ENCODE measurements at regions not wholly inside any gene's neighbourhood (a gene's known extent, or its start where the extent isn't known, plus 50 kb on each side); places are given as distances from the start of the nearest gene placed in this dataset.
"Not testable (repeated sequence)": the region's sequence is repeated elsewhere in the genome, so short reads cannot be mapped to it uniquely, and the experiment has no call there.

DNA sequence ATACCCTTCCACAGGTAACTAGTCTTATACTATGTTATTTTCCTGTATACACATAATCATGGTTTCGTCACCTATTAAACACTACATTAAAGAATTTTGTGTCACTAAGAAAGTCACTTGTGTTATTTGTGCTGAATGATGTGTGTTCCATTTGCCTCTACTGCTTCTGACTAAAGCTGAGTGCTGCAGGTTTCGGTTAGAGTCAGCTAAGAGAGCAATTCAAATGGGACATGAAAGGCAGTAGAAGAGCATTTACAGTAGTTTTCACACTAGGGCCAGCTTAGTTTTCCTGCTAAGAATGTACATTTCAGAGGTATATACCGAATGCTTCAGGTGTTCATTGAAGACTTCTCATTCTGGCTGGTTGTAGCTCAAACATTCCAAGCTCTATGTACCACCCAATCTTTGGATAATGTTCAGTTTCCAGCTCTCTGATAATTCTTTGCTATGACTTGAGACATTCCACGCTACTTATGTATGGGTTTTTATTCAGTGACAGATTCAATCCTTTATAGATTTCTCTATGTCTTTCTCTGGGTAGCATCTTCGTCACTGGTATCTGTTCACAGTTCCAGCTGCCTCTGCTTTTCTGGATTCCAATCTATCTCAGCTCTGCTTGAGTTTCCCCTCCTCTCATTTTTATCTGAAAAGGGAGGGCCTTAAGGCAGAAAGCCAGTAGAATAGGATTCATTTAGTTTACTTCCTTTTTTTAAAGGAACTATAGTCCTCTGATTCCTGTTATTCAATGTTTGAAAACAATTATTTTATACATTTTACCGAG is 164.4 kb downstream of the CXXC4 start:
- no peak for DNase-seq (ENCODE audit: low spot score)

- DNase-seq (ENCODE audit: low spot score): not testable (repeated sequence)
These were observed 167.6 kb downstream of the CXXC4 start for GRCh38 chr4:104326991-104327694.

- no peak for DNase-seq (ENCODE audit: low spot score)
These were observed 192.0 kb downstream of the CXXC4 start for GRCh38 chr4:104302731-104303130.

- DNase-seq (ENCODE audit: low spot score): no peak
These were observed 199.9 kb downstream of the CXXC4 start for GRCh38 chr4:104294811-104295210.

GRCh38 chr4:104286867-104287266 is 207.8 kb downstream of the CXXC4 start:
- DNase-seq (ENCODE audit: low spot score): no peak

DNA sequence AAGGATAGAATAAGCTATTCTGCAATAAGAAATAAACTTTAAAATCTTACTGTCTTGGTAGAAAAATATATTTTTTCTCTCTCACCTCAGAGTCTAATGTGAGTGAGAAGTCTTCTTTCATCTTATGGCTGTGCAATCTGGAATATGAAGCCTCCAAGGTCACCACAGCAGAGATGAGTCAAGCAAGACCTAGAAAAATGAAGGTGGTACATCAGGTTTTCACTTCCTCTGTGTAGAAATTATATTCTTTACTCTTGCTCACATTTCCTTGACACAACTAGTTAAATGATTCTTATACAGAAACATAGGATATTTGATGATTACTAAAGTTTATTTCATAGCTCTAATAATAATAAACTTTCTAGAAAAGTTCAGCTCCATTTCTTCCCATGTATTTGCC is 211.4 kb downstream of the CXXC4 start:
- no peak for DNase-seq (ENCODE audit: low spot score)

- DNase-seq (ENCODE audit: low spot score): no peak
These were observed 214.9 kb downstream of the CXXC4 start for GRCh38 chr4:104279744-104280143.

GRCh38 chr4:104272966-104273365 is 221.7 kb downstream of the CXXC4 start:
- DNase-seq (ENCODE audit: low spot score): no peak

DNA sequence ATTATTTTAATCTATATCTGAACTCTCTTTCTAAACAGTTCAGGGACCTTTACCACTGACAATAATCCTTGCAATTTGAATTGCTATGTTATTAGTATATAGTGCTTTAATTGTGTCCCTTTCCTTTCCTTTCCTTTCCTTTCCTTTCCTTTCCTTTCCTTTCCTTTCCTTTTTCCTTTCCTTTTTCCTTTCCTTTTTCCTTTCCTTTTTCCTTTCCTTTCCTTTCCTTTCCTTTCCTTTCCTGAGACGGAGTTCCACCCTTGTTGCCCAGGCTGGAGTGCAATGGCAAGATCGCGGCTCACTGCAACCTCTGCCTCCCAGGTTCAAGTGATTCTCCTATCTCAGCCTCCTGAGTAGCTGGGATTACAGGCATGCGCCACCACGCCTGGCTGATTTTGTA is 225.1 kb downstream of the CXXC4 start:
- not testable (repeated sequence) for DNase-seq (ENCODE audit: low spot score)

DNA sequence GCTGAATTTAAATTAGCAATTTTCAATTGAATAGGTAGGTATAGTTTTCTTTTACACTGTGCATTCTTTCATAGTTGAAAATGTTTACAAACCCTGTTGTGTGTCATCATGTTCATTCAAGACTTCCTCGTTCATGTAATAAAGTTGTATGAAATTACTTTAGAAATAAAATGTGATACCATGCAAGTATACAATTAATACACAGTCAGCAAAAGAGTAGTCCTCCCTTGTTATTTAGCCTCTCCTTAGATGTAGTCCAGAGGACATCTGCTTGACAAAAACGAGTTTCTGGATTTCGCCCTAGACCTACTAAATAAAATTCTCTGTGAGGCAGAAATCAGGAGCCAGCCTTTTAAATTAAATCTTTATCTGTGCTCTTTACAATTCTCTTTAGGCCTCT is 231.6 kb downstream of the CXXC4 start:
- no peak for DNase-seq (ENCODE audit: low spot score)

- DNase-seq (ENCODE audit: low spot score): no peak
These were observed 232.0 kb downstream of the CXXC4 start for GRCh38 chr4:104262678-104263077.

- DNase-seq (ENCODE audit: low spot score): no peak
These were observed 246.0 kb downstream of the CXXC4 start for GRCh38 chr4:104248726-104249125.

GRCh38 chr4:104235967-104236366 is 258.7 kb downstream of the CXXC4 start:
- no peak for DNase-seq (ENCODE audit: low spot score)

GRCh38 chr4:104217526-104217925 is 277.2 kb downstream of the CXXC4 start:
- DNase-seq (ENCODE audit: low spot score): no peak

DNA sequence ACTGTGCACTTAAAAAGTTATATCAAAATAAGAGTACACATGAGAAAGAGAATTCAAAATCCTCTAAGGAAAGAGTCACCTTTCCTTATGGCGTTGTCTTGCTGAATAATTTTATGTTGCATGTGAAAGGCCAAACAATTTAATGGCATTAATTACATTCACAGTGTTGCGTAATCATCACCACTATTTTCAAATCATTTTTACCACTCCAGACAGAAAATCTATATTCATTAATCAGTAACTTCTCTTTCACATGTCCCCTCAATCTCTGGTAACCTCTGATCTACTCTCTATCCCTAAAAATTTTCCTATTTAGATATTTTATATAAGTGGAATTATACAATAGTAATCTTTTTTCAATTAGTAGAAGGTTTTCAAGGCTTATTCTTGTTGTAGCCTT is 283.0 kb downstream of the CXXC4 start:
- no peak for DNase-seq (ENCODE audit: low spot score)

GRCh38 chr4:104210420-104210819 is 284.3 kb downstream of the CXXC4 start:
- DNase-seq (ENCODE audit: low spot score): no peak

- no peak for DNase-seq (ENCODE audit: low spot score)
These were observed 287.9 kb downstream of the CXXC4 start for GRCh38 chr4:104206784-104207183.

DNA sequence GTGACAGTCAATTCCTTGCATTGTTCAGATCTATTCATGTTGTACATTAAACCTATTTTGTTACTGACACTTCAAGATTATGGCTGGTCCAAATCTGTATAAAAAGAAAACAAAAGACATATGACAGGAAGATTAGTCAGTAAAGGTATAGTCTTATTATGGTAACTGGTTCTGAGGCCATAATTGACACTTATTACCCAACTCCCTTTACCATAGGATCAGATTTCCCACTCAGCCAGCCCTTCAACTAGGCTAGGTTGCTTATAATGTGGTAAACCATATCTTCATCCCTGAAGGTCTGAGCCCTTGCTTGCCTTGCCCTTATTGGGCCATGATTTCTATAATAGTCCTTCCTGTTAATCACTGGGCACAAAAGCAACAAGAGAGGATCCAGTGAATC is 289.6 kb downstream of the CXXC4 start:
- no peak for DNase-seq (ENCODE audit: low spot score)

GRCh38 chr4:104188301-104188700 is 306.4 kb downstream of the CXXC4 start:
- DNase-seq (ENCODE audit: low spot score): no peak

GRCh38 chr4:104169437-104169836 is 325.3 kb downstream of the CXXC4 start:
- no peak for DNase-seq (ENCODE audit: low spot score)

- no peak for DNase-seq (ENCODE audit: low spot score)
These were observed 327.9 kb downstream of the CXXC4 start for GRCh38 chr4:104166749-104167148.

GRCh38 chr4:104163820-104164219 is 330.9 kb downstream of the CXXC4 start:
- no peak for DNase-seq (ENCODE audit: low spot score)

GRCh38 chr4:104146048-104146447 is 348.6 kb downstream of the CXXC4 start:
- no peak for DNase-seq (ENCODE audit: low spot score)
